ENCODE measurements at regions not wholly inside any gene's neighbourhood (a gene's known extent, or its start where the extent isn't known, plus 50 kb on each side); places are given as distances from the start of the nearest gene placed in this dataset.

DNA sequence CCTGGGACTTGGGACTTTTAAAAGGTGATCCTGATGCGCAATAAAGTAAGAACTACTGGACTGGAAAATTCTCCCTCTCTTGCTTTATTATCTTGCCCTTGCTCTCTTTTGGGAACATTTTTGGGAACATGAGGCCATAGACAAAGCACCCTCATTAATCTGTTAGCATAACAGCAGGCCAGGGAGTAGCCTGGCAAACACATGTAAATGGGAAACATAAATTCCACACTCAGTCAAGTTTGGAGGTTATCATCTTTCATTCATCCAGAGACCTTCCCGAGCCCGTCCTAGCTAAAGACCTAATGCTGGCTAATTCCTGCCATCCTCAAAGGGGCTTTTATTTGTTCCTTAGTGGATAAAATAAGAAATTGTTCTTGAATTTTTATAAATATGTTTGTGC is 162.8 kb upstream of the ARX start:
- H3K27me3 ChIP-seq: peaks cover 0 to 7% of the 10 kb centered on the region in 2 donors
- H3K9me3 ChIP-seq: no peaks in the 10 kb centered on the region
- no peak for TF ChIP-seq EP300 (IDR thresholded peaks at IDR 0.05)
- TF ChIP-seq, protein P1, sequence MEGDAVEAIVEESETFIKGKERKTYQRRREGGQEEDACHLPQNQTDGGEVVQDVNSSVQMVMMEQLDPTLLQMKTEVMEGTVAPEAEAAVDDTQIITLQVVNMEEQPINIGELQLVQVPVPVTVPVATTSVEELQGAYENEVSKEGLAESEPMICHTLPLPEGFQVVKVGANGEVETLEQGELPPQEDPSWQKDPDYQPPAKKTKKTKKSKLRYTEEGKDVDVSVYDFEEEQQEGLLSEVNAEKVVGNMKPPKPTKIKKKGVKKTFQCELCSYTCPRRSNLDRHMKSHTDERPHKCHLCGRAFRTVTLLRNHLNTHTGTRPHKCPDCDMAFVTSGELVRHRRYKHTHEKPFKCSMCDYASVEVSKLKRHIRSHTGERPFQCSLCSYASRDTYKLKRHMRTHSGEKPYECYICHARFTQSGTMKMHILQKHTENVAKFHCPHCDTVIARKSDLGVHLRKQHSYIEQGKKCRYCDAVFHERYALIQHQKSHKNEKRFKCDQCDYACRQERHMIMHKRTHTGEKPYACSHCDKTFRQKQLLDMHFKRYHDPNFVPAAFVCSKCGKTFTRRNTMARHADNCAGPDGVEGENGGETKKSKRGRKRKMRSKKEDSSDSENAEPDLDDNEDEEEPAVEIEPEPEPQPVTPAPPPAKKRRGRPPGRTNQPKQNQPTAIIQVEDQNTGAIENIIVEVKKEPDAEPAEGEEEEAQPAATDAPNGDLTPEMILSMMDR (IDR thresholded peaks at IDR 0.05): no peak
- TF ChIP-seq POLR2A (IDR thresholded peaks at IDR 0.05): no peak
- WGBS, 2 donors: 33 to 40% methylated on average over 3 of the region's 3 CpGs
- no peak overlapping the region for H3K4me3 ChIP-seq
- no peaks in the 10 kb centered on the region for H3K4me1 ChIP-seq
- H3K27ac ChIP-seq: no peak overlapping the region
- DNase-seq (ENCODE audit: low spot score in 2 of 2): no peak
- no peaks in the 10 kb centered on the region for H3K36me3 ChIP-seq

DNA sequence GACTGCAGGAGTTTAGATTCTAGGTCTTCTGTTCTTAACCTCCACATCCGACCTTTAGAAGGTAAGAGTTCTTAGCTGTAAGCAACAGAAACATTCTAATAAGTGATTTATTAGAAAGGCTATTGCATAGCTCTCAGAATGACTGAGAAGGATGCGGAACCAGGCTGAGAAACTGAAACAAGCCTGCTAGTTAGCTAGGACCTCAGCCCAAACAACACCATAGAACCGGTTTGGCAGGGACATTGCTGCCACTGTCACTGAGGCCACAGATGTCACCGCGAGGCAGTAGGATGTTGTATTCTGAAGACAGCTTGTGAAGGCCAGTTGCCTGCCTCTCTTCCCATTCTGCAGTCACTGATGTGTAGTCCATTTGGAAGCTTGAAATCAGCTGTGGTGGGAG is 160.0 kb upstream of the ARX start:
- TF ChIP-seq, protein P1 (IDR thresholded peaks at IDR 0.05): no peak
- TF ChIP-seq EP300 (IDR thresholded peaks at IDR 0.05) (no peak), POLR2A (IDR thresholded peaks at IDR 0.05) (no peak)
- no peaks in the 10 kb centered on the region for H3K9me3 ChIP-seq
- H3K27me3 ChIP-seq: peaks cover 0 to 11% of the 10 kb centered on the region in 2 donors
- H3K4me1 ChIP-seq: no peaks in the 10 kb centered on the region
- DNase-seq (ENCODE audit: low spot score in 2 of 2): no peak
- H3K36me3 ChIP-seq: no peaks in the 10 kb centered on the region
- no peak overlapping the region for H3K27ac ChIP-seq
- 77 to 92% methylated on average over 5 of the region's 5 CpGs for WGBS, 2 donors
- H3K4me3 ChIP-seq: no peak overlapping the region

DNA sequence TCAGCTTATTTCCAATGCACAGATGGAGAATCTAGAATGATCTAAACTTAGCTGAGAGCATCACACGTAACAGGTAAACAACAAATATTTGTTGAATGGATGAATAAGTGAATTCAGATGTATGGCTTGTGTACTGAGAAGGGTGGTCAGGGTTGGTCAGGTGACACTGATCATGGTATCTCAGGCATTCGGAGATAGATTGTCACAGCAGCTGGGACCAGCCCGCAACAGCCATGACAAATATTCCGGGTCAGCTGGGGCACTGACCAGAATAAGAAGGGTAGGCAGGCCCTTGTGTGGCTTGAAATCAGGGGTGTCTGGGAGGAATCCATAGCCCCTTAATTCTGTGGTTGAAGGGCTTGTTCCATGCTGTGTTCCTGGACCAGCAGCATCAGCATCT is 159.4 kb upstream of the ARX start:
- Histone ChIP-seq H3K4me1 (no peaks in the 10 kb centered on the region), H3K4me3 (no peak overlapping the region), H3K27ac (no peak overlapping the region), H3K9me3 (no peaks in the 10 kb centered on the region), H3K36me3 (no peaks in the 10 kb centered on the region), H3K27me3 (peaks cover 0 to 12% of the 10 kb centered on the region in 2 donors)
- 77 to 97% methylated on average over 4 of the region's 4 CpGs for WGBS, 2 donors
- TF ChIP-seq EP300 (IDR thresholded peaks at IDR 0.05) (no peak), POLR2A (IDR thresholded peaks at IDR 0.05) (no peak)
- TF ChIP-seq, protein P1 (IDR thresholded peaks at IDR 0.05): no peak
- no peak for DNase-seq (ENCODE audit: low spot score in 2 of 2)

DNA sequence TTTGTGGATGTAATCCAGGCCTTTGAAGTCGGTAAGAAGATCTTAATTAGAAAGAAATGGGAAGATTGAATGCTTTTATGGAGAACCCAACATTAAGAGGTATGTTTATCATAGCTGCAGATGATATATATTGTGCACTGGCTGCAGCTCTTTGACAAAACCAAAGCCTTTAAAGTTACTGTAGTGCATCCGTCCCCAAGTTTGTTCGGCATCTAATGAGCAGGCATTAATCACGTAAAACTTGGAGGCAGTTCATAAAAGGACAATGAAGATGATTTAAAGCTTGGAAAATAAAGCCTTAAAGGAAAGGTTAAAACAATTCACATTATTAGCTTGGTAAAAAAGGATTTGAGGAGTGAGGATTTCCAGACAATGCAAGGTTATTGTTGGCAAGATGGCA is 150.8 kb upstream of the ARX start:
- Histone ChIP-seq H3K36me3 (no peaks in the 10 kb centered on the region), H3K9me3 (no peaks in the 10 kb centered on the region), H3K27me3 (peaks cover 0 to 4% of the 10 kb centered on the region in 2 donors), H3K27ac (no peak overlapping the region), H3K4me3 (no peak overlapping the region), H3K4me1 (no peaks in the 10 kb centered on the region)
- 15 to 59% methylated on average over 4 of the region's 4 CpGs for WGBS, 2 donors
- TF ChIP-seq, protein P1 (IDR thresholded peaks at IDR 0.05): no peak
- no peak for TF ChIP-seq POLR2A (IDR thresholded peaks at IDR 0.05)
- TF ChIP-seq EP300 (IDR thresholded peaks at IDR 0.05): no peak
- no peak for DNase-seq (ENCODE audit: low spot score in 2 of 2)

DNA sequence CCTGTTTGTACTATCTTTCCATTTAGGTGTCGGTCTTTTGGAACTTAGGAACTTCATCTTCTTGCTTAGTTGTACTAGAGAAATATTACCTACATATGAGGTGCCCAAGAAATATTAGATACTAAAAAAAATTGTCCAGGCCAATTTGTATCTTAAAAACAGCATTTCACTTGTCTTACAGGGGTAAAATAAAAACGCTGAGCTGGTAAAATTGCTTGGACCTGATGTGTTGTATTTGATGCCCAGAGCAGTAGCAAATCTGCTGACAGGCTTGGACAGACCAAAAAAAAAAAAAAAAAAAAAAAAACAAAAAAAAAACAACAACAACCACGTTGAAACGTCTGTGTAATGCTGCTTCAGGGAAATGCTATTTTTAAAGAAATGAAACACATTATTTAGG is 150.4 kb upstream of the ARX start:
- WGBS, 2 donors: 48 to 53% methylated on average over 4 of the region's 4 CpGs
- peaks cover 0 to 4% of the 10 kb centered on the region in 2 donors for H3K27me3 ChIP-seq
- no peak for DNase-seq (ENCODE audit: low spot score in 2 of 2)
- H3K4me3 ChIP-seq: no peak overlapping the region
- no peaks in the 10 kb centered on the region for H3K36me3 ChIP-seq
- H3K27ac ChIP-seq: no peak overlapping the region
- no peaks in the 10 kb centered on the region for H3K4me1 ChIP-seq
- no peak for TF ChIP-seq EP300 (IDR thresholded peaks at IDR 0.05)
- TF ChIP-seq POLR2A (IDR thresholded peaks at IDR 0.05): no peak
- TF ChIP-seq, protein P1 (IDR thresholded peaks at IDR 0.05): no peak
- no peaks in the 10 kb centered on the region for H3K9me3 ChIP-seq

Measured in tibial nerve (tissue), 4 donors.